ENCODE measurements at regions not wholly inside any gene's neighbourhood (a gene's known extent, or its start where the extent isn't known, plus 50 kb on each side); places are given as distances from the start of the nearest gene placed in this dataset.
"Not testable (repeated sequence)": the region's sequence is repeated elsewhere in the genome, so short reads cannot be mapped to it uniquely, and the experiment has no call there.

DNA sequence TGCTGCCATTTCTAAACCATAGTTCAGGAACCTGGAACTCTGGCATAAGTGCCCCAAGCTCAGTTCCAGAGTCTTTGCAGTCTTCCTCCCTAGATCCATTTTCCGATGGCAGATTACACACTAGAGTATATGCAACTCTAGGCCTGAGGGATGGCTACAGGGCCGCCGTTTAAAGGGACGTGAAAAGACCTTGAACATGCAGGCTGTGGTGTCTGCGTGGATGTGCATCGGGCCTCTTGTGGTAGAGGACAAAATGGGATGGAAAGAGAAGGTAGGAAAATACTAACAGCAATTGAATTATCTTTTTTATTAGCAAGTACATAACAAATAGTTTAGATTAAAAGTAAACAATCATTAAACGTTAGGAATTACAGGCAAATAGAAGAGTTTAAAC is 588.9 kb downstream of the RFPL4B start:
- TF ChIP-seq EP300 (IDR thresholded peaks at IDR 0.05) (no peak), POLR2AphosphoS5 (IDR thresholded peaks at IDR 0.05) (no peak), POLR2A (IDR thresholded peaks at IDR 0.05; ENCODE audit: low read depth) (no peak)
- TF ChIP-seq, protein P1, sequence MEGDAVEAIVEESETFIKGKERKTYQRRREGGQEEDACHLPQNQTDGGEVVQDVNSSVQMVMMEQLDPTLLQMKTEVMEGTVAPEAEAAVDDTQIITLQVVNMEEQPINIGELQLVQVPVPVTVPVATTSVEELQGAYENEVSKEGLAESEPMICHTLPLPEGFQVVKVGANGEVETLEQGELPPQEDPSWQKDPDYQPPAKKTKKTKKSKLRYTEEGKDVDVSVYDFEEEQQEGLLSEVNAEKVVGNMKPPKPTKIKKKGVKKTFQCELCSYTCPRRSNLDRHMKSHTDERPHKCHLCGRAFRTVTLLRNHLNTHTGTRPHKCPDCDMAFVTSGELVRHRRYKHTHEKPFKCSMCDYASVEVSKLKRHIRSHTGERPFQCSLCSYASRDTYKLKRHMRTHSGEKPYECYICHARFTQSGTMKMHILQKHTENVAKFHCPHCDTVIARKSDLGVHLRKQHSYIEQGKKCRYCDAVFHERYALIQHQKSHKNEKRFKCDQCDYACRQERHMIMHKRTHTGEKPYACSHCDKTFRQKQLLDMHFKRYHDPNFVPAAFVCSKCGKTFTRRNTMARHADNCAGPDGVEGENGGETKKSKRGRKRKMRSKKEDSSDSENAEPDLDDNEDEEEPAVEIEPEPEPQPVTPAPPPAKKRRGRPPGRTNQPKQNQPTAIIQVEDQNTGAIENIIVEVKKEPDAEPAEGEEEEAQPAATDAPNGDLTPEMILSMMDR (IDR thresholded peaks at IDR 0.05) = no peak
- no peaks in the 10 kb centered on the region for H3K27me3 ChIP-seq
- H3K4me1 ChIP-seq = peaks cover 0 to 13% (median 6%) of the 10 kb centered on the region in 4 donors
- no peaks in the 10 kb centered on the region for H3K9me3 ChIP-seq
- H3K27ac ChIP-seq (replicated peaks in 1 of 4) = no peak overlapping the region
- intact Hi-C loops (cut with DNase I) = no loop called here
- DNase-seq (ENCODE audit: extremely low spot score) = no peak
- 88% methylated on average over 7 of the region's 7 CpGs for WGBS
- no peaks in the 10 kb centered on the region for H3K36me3 ChIP-seq
- H3K4me3 ChIP-seq = no peak overlapping the region

DNA sequence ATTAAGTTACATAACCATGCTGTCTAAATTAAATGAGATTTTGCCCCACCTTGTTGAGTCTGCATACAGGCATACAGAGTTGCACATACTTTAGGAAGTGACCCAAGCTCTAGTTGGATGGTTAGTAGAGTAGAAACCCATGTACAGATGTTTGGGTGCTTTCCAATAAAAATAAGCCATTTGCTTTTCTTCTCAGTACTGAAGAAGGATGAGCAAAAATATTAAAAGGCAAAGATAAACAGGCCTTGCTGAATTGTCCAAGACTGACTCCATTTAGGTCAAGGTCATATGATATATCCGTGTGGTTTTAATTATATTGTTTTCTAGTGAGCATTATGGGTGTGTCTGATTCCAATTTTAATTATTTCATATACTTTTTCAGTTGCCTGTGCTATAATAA is 589.4 kb downstream of the RFPL4B start:
- Histone ChIP-seq H3K27me3 (no peaks in the 10 kb centered on the region), H3K9me3 (no peaks in the 10 kb centered on the region), H3K27ac (replicated peaks in 1 of 4) (no peak overlapping the region), H3K36me3 (no peaks in the 10 kb centered on the region), H3K4me1 (peaks cover 0 to 17% (median 7%) of the 10 kb centered on the region in 4 donors), H3K4me3 (no peak overlapping the region)
- 33% methylated on average over 1 of the region's 1 CpG for WGBS
- intact Hi-C loops (cut with DNase I) = no loop called here
- DNase-seq (ENCODE audit: extremely low spot score) = no peak
- TF ChIP-seq, protein P1 (IDR thresholded peaks at IDR 0.05) = no peak
- TF ChIP-seq POLR2A (IDR thresholded peaks at IDR 0.05; ENCODE audit: low read depth) (no peak), POLR2AphosphoS5 (IDR thresholded peaks at IDR 0.05) (no peak), EP300 (IDR thresholded peaks at IDR 0.05) (no peak)

DNA sequence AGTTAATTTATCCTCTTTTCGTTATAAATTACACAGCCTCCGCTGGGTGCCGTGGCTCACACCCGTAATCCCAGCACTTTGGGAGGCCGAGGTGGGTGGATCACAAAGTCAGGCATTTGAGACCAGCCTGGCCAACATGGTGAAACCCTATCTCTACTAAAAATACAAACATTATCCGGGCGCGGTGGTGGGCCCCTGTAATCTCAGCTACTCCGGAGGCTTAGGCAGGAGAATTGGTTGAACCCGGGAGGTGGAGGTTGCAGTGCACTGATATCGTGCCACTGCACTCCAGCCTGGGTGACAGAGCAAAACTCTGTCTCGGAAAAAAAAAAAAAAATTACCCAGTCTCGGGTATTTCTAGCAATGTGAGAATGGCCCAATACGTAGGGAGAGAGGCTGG is 590.6 kb downstream of the RFPL4B start:
- H3K36me3 ChIP-seq; intact Hi-C loops (cut with DNase I); H3K27ac ChIP-seq (replicated peaks in 1 of 4); H3K9me3 ChIP-seq; DNase-seq (ENCODE audit: extremely low spot score); H3K27me3 ChIP-seq; H3K4me3 ChIP-seq: not testable (repeated sequence)
- WGBS = 96% methylated on average over 14 of the region's 14 CpGs
- H3K4me1 ChIP-seq = peaks cover 0 to 29% (median 13%) of the 10 kb centered on the region in 4 donors

DNA sequence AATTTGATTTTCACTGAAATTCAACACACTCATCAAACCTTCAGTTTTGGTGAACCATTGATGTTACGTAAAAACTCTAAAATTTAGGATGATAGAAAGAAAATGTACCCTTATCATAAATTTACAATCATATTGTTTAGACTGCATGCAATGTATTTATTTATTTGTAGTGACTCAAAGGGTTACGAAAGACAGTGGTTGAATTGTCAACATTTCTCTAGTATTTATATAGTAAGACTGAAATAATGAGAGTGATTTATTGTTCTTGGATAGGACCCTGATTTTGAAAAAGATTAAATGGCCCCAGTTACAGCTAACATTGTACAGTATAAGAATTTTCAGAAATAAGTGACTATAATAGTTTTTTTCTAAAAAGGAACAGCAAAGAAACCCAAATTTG is 591.5 kb downstream of the RFPL4B start:
- TF ChIP-seq, protein P1 (IDR thresholded peaks at IDR 0.05) = no peak
- no peak for TF ChIP-seq EP300 (IDR thresholded peaks at IDR 0.05)
- no peak for TF ChIP-seq POLR2AphosphoS5 (IDR thresholded peaks at IDR 0.05)
- TF ChIP-seq POLR2A (IDR thresholded peaks at IDR 0.05; ENCODE audit: low read depth) = no peak
- Histone ChIP-seq H3K4me1 (peaks cover 0 to 39% (median 14%) of the 10 kb centered on the region in 4 donors), H3K4me3 (no peak overlapping the region), H3K9me3 (no peaks in the 10 kb centered on the region), H3K27ac (replicated peaks in 1 of 4) (no peak overlapping the region), H3K27me3 (no peaks in the 10 kb centered on the region), H3K36me3 (no peaks in the 10 kb centered on the region)
- no peak for DNase-seq (ENCODE audit: extremely low spot score)
- 91% methylated on average over 2 of the region's 2 CpGs for WGBS
- intact Hi-C loops (cut with DNase I) = no loop called here

DNA sequence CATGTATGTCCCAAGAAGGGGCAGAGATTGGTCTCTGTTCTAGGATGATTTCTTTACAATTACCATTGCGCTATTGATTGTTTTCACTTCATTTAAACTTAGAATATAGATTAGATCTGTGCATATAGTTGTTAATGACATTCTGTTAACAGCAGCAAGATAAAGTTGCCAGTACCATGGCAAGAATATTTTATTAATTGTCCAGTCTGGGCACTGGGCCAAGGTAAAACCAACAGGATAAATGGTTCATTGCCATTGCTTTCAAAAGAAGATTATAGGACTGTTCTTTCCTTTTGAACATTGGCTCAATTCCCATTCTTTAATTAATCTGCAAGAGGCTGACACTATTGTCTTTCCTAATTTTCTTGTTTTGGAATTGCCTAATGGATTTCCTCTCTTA is 592.4 kb downstream of the RFPL4B start:
- Histone ChIP-seq H3K36me3 (no peaks in the 10 kb centered on the region), H3K9me3 (no peaks in the 10 kb centered on the region), H3K4me1 (peaks cover 0 to 39% (median 14%) of the 10 kb centered on the region in 4 donors), H3K4me3 (no peak overlapping the region), H3K27ac (replicated peaks in 1 of 4) (no peak overlapping the region), H3K27me3 (no peaks in the 10 kb centered on the region)
- 88% methylated on average over 1 of the region's 1 CpG for WGBS
- TF ChIP-seq POLR2AphosphoS5 (IDR thresholded peaks at IDR 0.05) = no peak
- TF ChIP-seq POLR2A (IDR thresholded peaks at IDR 0.05; ENCODE audit: low read depth) = no peak
- TF ChIP-seq EP300 (IDR thresholded peaks at IDR 0.05) = no peak
- TF ChIP-seq, protein P1 (IDR thresholded peaks at IDR 0.05) = no peak
- intact Hi-C loops (cut with DNase I) = no loop called here
- no peak for DNase-seq (ENCODE audit: extremely low spot score)
